ENCODE measurements at regions not wholly inside any gene's neighbourhood (a gene's known extent, or its start where the extent isn't known, plus 50 kb on each side); places are given as distances from the start of the nearest gene placed in this dataset.

GRCh38 chr3:20527368-20527767, 341.4 kb upstream of the SGO1 start:
- Histone ChIP-seq H2AK5ac (ENCODE audit: low read depth, low read length) (no peak overlapping the region), H3K4me3 (ENCODE audit: insufficient read depth, low read depth, low read length) (no peak overlapping the region), H3K18ac (ENCODE audit: low read depth, low read length) (no peak overlapping the region), H3K56ac (ENCODE audit: extremely low read depth, insufficient read depth, low read length) (no peak overlapping the region), H4K8ac (ENCODE audit: low read depth in 2 of 2, low read length in 2 of 2) (no peak overlapping the region), H4K91ac (ENCODE audit: insufficient read depth, low read depth, low read length) (no peak overlapping the region), H2AK9ac (replicated peaks; ENCODE audit: low read depth, low read length, poor library complexity) (no peak overlapping the region), H3K79me1 (ENCODE audit: low read depth in 1 of 2, low read length in 2 of 2) (no peaks in the 10 kb centered on the region), H3K9me1 (ENCODE audit: insufficient read depth, low read length) (no peaks in the 10 kb centered on the region), H2BK15ac (ENCODE audit: low read depth, low read length) (no peak overlapping the region), H2BK20ac (ENCODE audit: low read depth, low read length) (no peak overlapping the region), H3K14ac (replicated peaks; ENCODE audit: low read depth, low read length) (no peak overlapping the region), H3K4me1 (ENCODE audit: control insufficient read depth, insufficient read depth, low read length) (no peaks in the 10 kb centered on the region), H3K4me2 (ENCODE audit: low read depth, low read length) (no peak overlapping the region), H3K23ac (ENCODE audit: low read depth, low read length) (no peak overlapping the region), H3K9ac (ENCODE audit: low read depth, low read length) (no peak overlapping the region), H3K9me3 (ENCODE audit: control insufficient read depth, insufficient read depth, low read length) (no peaks in the 10 kb centered on the region), H4K5ac (ENCODE audit: low read depth, low read length) (no peak overlapping the region), H3K36me3 (ENCODE audit: control insufficient read depth, insufficient read depth, low read length) (no peaks in the 10 kb centered on the region), H3K27me3 (ENCODE audit: control insufficient read depth, insufficient read depth, low read length) (no peaks in the 10 kb centered on the region), H3K27ac (ENCODE audit: insufficient read depth, low read length) (no peak overlapping the region), H2AFZ (replicated peaks; ENCODE audit: low read length, poor library complexity) (no peak overlapping the region), H2BK5ac (ENCODE audit: low read depth, low read length, poor library complexity, severe bottlenecking) (no peak overlapping the region), H2BK120ac (ENCODE audit: low read depth, low read length) (no peak overlapping the region), H3K4ac (ENCODE audit: low read depth, low read length) (no peak overlapping the region), H4K20me1 (ENCODE audit: insufficient read depth, low read length) (no peaks in the 10 kb centered on the region)
- POLR2A ChIA-PET (ENCODE audit: unreplicated experiment) = no interaction called here
- TF ChIP-seq FOS (IDR thresholded peaks at IDR 0.05; ENCODE audit: low read depth, low read length) = no peak
- no peak for TF ChIP-seq CEBPB (IDR thresholded peaks at IDR 0.05; ENCODE audit: low read depth, low read length)
- no peak for TF ChIP-seq RCOR1 (IDR thresholded peaks at IDR 0.05; ENCODE audit: insufficient replicate concordance, low read length)
- no peak for TF ChIP-seq MXI1 (IDR thresholded peaks at IDR 0.05; ENCODE audit: borderline replicate concordance, low read depth, low read length)
- TF ChIP-seq MAZ (IDR thresholded peaks at IDR 0.05; ENCODE audit: borderline replicate concordance, low read depth, low read length) = no peak
- TF ChIP-seq MAFK (IDR thresholded peaks at IDR 0.05; ENCODE audit: low read depth, low read length) = no peak
- TF ChIP-seq NFE2L2 (IDR thresholded peaks at IDR 0.05; ENCODE audit: low read depth, low read length) = no peak
- no peak for TF ChIP-seq SMC3 (IDR thresholded peaks at IDR 0.05; ENCODE audit: low read depth, low read length)
- in situ Hi-C loops (cut with MboI; ENCODE audit: low sequenced_read_pairs) (no loop called here), intact Hi-C loops (cut with micrococcal nuclease) (no loop called here), dilution Hi-C loops (cut with HindIII; ENCODE audit: low sequenced_read_pairs, unreplicated experiment) (no loop called here)
- ATAC-seq (ENCODE audit: low read depth) = no peak
- CTCF ChIA-PET = no interaction called here
- WGBS, 2 experiments (ENCODE audit: extremely low coverage in 2 of 2, insufficient read length in 1 of 2) = no CpG with 5 or more reads among the region's 1 CpG
- BruUV-seq (replicated peaks) = no TSS peak
- no peak for DNase-seq
